OCI-LY7 (cell line): ENCODE measurements at regions not wholly inside any gene's neighbourhood (a gene's known extent, or its start where the extent isn't known, plus 50 kb on each side); places are given as distances from the start of the nearest gene placed in this dataset.

ENCODE experiments used
- BruUV-seq: library from RNA; stranded (reverse); fragments of 400-500 nt; replicated peaks from 2 replicates; lab custom pipeline; 2021; lab: Mats Ljungman, UMichigan
- CTCF ChIA-PET: fragments of 300-600 bp; sonication (Branson Sonifier 250); formaldehyde crosslinking; loops from one replicate; lab custom pipeline; 2022; ENCODE audit warnings: antibody characterized with exemption; ENCODE audit not compliant: unreplicated experiment; lab: Charles Lee
- POLR2A ChIA-PET: fragments of 300-600 bp; sonication (Branson Sonifier 250); formaldehyde crosslinking; loops from one replicate; lab custom pipeline; 2022; ENCODE audit warnings: antibody characterized with exemption; lab: Charles Lee
- DNase-seq: peaks from one replicate; pipeline ENCODE4 v3.0.0-alpha.2; 2015; ENCODE audit warnings: low spot score
- H2AFZ ChIP-seq: fragments of 200-600 bp; sonication (generic), shearing (Covaris generic); 2 replicates; pipeline ENCODE4 v1.6.1; 2014; ENCODE audit warnings: mild to moderate bottlenecking, antibody characterized with exemption, low read length, moderate library complexity
- H3K27ac ChIP-seq: fragments of 200-600 bp; sonication (generic); 2 replicates; pipeline ENCODE4 v1.5.1; 2014; ENCODE audit warnings: mixed run types, low read depth, mild to moderate bottlenecking, moderate library complexity, low read length, inconsistent platforms; ENCODE audit not compliant: poor library complexity, severe bottlenecking
- H3K36me3 ChIP-seq: fragments of 200-600 bp; sonication (generic); 2 replicates; pipeline ENCODE4 v1.6.1; 2014; ENCODE audit warnings: mild to moderate bottlenecking, antibody characterized with exemption, low read length, moderate library complexity, mixed read lengths; ENCODE audit not compliant: insufficient read depth
- H3K4me1 ChIP-seq: fragments of 200-600 bp; sonication (generic); 2 replicates; pipeline ENCODE4 v1.5.1; 2014; ENCODE audit warnings: mild to moderate bottlenecking, low read length; ENCODE audit not compliant: insufficient read depth, poor library complexity, severe bottlenecking
- H3K4me2 ChIP-seq: fragments of 200-600 bp; sonication (generic); 2 replicates; pipeline ENCODE4 v1.6.1; 2014; ENCODE audit warnings: mild to moderate bottlenecking, low read length
- H3K4me3 ChIP-seq: fragments of 200-600 bp; sonication (generic); 2 replicates; pipeline ENCODE4 v1.5.1; 2014; ENCODE audit warnings: mild to moderate bottlenecking, low read depth, low read length; ENCODE audit not compliant: poor library complexity, severe bottlenecking
- H3K79me2 ChIP-seq: fragments of 200-600 bp; sonication (generic); 2 replicates; pipeline ENCODE4 v1.6.1; 2016; ENCODE audit warnings: low read depth, mild to moderate bottlenecking, low read length, moderate library complexity, mixed read lengths; ENCODE audit not compliant: insufficient read depth
- H3K9me2 ChIP-seq: fragments of 200-600 bp; sonication (generic); 2 replicates; pipeline ENCODE4 v1.6.1; 2016; ENCODE audit warnings: mild to moderate bottlenecking, low read length, mixed read lengths; ENCODE audit not compliant: insufficient read depth
- H3K9me3 ChIP-seq: fragments of 200-600 bp; sonication (generic); 2 replicates; pipeline ENCODE4 v1.6.1; 2014; ENCODE audit warnings: mild to moderate bottlenecking, mixed run types, low read length, mixed read lengths
- H4K20me1 ChIP-seq: fragments of 200-600 bp; sonication (generic); 2 replicates; pipeline ENCODE4 v1.6.1; 2014; ENCODE audit warnings: mild to moderate bottlenecking, antibody characterized with exemption, low read length, moderate library complexity, mixed read lengths; ENCODE audit not compliant: insufficient read depth
- CTCF ChIP-seq: fragments of 200-600 bp; sonication (generic); conservative IDR thresholded peaks from 2 replicates; pipeline ENCODE4 v1.5.1; 2014; ENCODE audit warnings: mild to moderate bottlenecking, antibody characterized with exemption, low read length, moderate library complexity, mixed read lengths
- EZH2phosphoT487 ChIP-seq: fragments of 200-600 bp; sonication (generic); IDR thresholded peaks from 2 replicates; pipeline ENCODE4 v1.6.1; 2018; ENCODE audit warnings: low read depth, borderline replicate concordance, mild to moderate bottlenecking, mixed run types, antibody characterized with exemption, low read length, moderate library complexity, mixed read lengths
- intact Hi-C: fragments of 100-400 bp; cut with micrococcal nuclease; formaldehyde crosslinking; loops from one replicate; pipeline ENCODE4 v1.10.0; 2022; ENCODE audit not compliant: unreplicated experiment

GRCh38 chr2:18900691-18901141 lies 311.3 kb upstream of the NT5C1B start:
- Histone ChIP-seq H2AFZ (no peak overlapping the region), H3K36me3 (no peaks in the 10 kb centered on the region), H4K20me1 (no peaks in the 10 kb centered on the region), H3K4me2 (no peak overlapping the region), H3K4me3 (no peak overlapping the region), H3K9me2 (no peaks in the 10 kb centered on the region), H3K4me1 (peaks cover 20% of the 10 kb centered on the region), H3K9me3 (no peaks in the 10 kb centered on the region), H3K27ac (no peak overlapping the region), H3K79me2 (no peaks in the 10 kb centered on the region)
- intact Hi-C loops = no loop called here
- DNase-seq = no peak
- TF ChIP-seq EZH2phosphoT487 = no peak
- no peak for TF ChIP-seq CTCF
- no TSS peak for BruUV-seq
- POLR2A ChIA-PET = no interaction called here
- CTCF ChIA-PET = no interaction called here

GRCh38 chr2:18899725-18900124 lies 310.4 kb upstream of the NT5C1B start:
- H3K27ac ChIP-seq = no peak overlapping the region

More at GRCh38 chr2:18899725-18900124, 310.4 kb upstream of the NT5C1B start:
- H4K20me1 ChIP-seq = no peaks in the 10 kb centered on the region
- TF ChIP-seq CTCF = no peak
- TF ChIP-seq EZH2phosphoT487 = no peak
- no TSS peak for BruUV-seq
- H2AFZ ChIP-seq = no peak overlapping the region
- H3K9me2 ChIP-seq = no peaks in the 10 kb centered on the region
- H3K4me2 ChIP-seq = no peak overlapping the region
- ChIA-PET POLR2A (no interaction called here), CTCF (no interaction called here)
- H3K36me3 ChIP-seq = no peaks in the 10 kb centered on the region
- no peaks in the 10 kb centered on the region for H3K79me2 ChIP-seq
- no peak for DNase-seq
- H3K4me3 ChIP-seq = no peak overlapping the region
- H3K9me3 ChIP-seq = no peaks in the 10 kb centered on the region
- H3K4me1 ChIP-seq = peaks cover 18% of the 10 kb centered on the region
- intact Hi-C loops = loop anchor here (10.0 kb wide), 1 partner anchor 445 kb away; no protein-coding TSS in a partner anchor
